Transverse colon (tissue), 4 donors: ENCODE measurements at regions not wholly inside any gene's neighbourhood (a gene's known extent, or its start where the extent isn't known, plus 50 kb on each side); places are given as distances from the start of the nearest gene placed in this dataset.
A peak's percentile ranks its signal among the peaks of the same experiment; 100 is the strongest.

Experiments
- DNase-seq: peaks from one replicate; pipeline ENCODE4 v3.0.0-alpha.2; 2019
- H3K27ac ChIP-seq, 4 donors: fragments of 200-600 bp; sonication (generic); 2 replicates each; pipeline ENCODE4 v1.5.1; 2016 to 2018; ENCODE audit warnings: inconsistent platforms in 4 of 4
- H3K27me3 ChIP-seq: fragments of 200-600 bp; sonication (generic); 2 replicates; pipeline ENCODE4 v1.5.1; 2017; ENCODE audit warnings: inconsistent platforms
- H3K36me3 ChIP-seq, 4 donors: fragments of 200-600 bp; sonication (generic); 2 replicates each; pipeline ENCODE4 v1.5.1; 2017 to 2019; ENCODE audit warnings: inconsistent platforms in 4 of 4
- H3K4me1 ChIP-seq, 4 donors: fragments of 200-600 bp; sonication (generic); 2 replicates each; pipeline ENCODE4 v1.5.1; 2017 to 2020; ENCODE audit warnings: inconsistent platforms in 4 of 4
- H3K4me3 ChIP-seq, 4 donors: fragments of 200-600 bp; sonication (generic); 1 replicate in 1 of 4; 2 replicates in 3 of 4; pipeline versions ENCODE4 v1.5.1 to v1.6.1; 2017 to 2019; ENCODE audit warnings: inconsistent platforms in 4 of 4
- H3K9me3 ChIP-seq, 2 donors: fragments of 200-600 bp; sonication (generic); 2 replicates each; pipeline ENCODE4 v1.5.1; 2017 to 2019; ENCODE audit warnings: inconsistent platforms in 2 of 2
- EP300 ChIP-seq: sonication (generic); formaldehyde crosslinking; IDR thresholded peaks from one replicate; pipeline ENCODE4 v1.6.1; 2017; ENCODE audit warnings: antibody characterized with exemption, low read depth
- POLR2A ChIP-seq: fragments of 450-650 bp; IDR thresholded peaks from one replicate; pipeline ENCODE4 v1.6.1; 2016; ENCODE audit warnings: antibody characterized with exemption, mild to moderate bottlenecking, moderate library complexity
- POLR2AphosphoS5 ChIP-seq, 3 donors: sonication (generic); formaldehyde crosslinking; IDR thresholded peaks; one replicate each; pipeline ENCODE4 v1.6.1; 2016; ENCODE audit warnings: antibody characterized with exemption in 3 of 3
- WGBS, 2 donors: methylation state at CpG; one replicate each; pipeline ENCODE4 v1.1.5; 2018; ENCODE audit warnings: low coverage in 1 of 2; 5-methylcytosine and 5-hydroxymethylcytosine counted together
- in situ Hi-C, 4 donors: fragments of 200-750 bp; cut with MboI; loops; one replicate each; pipeline versions ENCODE4 v1.15.0 to v1.15.1; 2017; ENCODE audit warnings: low sequenced_read_pairs in 3 of 4, low pct_ligation_motif_present in 1 of 4, low pct_unique_long_range_greater_than_20kb in 1 of 4
- intact Hi-C: fragments of 100-400 bp; cut with DNase I; formaldehyde crosslinking; loops from one replicate; pipeline ENCODE4 v1.15.1; 2023; ENCODE audit warnings: low total_unique reads
- TF ChIP-seq, protein P1 (sequence below), 5 experiments: fragments of 200-600 bp in 3 of 5; fragments of 450-650 bp in 2 of 5; sonication (generic) in 3 of 5; IDR thresholded peaks; 1 replicate in 2 of 5; 2 replicates in 3 of 5; pipeline ENCODE4 v1.5.1; 2016 to 2017; ENCODE audit warnings: antibody characterized with exemption in 5 of 5, inconsistent platforms in 3 of 5, mild to moderate bottlenecking in 2 of 5, moderate library complexity in 1 of 5

DNA sequence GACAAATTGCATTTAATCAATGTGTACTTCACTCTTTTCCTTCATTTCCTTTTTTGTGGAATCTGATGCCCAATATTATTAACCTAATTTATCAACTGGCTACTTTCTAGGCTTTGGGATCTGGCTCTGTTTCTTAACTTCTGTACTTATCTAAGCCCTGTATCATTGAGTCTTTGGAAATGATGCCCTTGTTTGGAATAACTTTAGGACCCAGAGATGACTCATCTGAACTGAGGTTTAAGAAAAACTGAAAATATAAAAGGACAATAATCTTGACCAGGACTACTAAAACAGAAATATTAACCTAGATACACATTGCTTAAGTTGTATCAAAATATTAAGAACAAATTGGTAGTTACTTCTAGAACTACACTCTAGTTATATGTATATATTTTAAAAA lies 600.8 kb downstream of the CPS1 start:
- Histone ChIP-seq H3K9me3 (no peaks in the 10 kb centered on the region), H3K4me3 (no peak overlapping the region), H3K36me3 (no peaks in the 10 kb centered on the region), H3K4me1 (no peaks in the 10 kb centered on the region), H3K27me3 (no peaks in the 10 kb centered on the region), H3K27ac (no peak overlapping the region)
- in situ Hi-C loops = no loop called here
- TF ChIP-seq POLR2A = no peak
- no peak for TF ChIP-seq EP300
- TF ChIP-seq, protein P1, sequence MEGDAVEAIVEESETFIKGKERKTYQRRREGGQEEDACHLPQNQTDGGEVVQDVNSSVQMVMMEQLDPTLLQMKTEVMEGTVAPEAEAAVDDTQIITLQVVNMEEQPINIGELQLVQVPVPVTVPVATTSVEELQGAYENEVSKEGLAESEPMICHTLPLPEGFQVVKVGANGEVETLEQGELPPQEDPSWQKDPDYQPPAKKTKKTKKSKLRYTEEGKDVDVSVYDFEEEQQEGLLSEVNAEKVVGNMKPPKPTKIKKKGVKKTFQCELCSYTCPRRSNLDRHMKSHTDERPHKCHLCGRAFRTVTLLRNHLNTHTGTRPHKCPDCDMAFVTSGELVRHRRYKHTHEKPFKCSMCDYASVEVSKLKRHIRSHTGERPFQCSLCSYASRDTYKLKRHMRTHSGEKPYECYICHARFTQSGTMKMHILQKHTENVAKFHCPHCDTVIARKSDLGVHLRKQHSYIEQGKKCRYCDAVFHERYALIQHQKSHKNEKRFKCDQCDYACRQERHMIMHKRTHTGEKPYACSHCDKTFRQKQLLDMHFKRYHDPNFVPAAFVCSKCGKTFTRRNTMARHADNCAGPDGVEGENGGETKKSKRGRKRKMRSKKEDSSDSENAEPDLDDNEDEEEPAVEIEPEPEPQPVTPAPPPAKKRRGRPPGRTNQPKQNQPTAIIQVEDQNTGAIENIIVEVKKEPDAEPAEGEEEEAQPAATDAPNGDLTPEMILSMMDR (IDR thresholded peaks at IDR 0.05) = no peak
- TF ChIP-seq POLR2AphosphoS5 (IDR thresholded peaks at IDR 0.05) = no peak
- intact Hi-C loops = no loop called here
- DNase-seq = no peak

DNA sequence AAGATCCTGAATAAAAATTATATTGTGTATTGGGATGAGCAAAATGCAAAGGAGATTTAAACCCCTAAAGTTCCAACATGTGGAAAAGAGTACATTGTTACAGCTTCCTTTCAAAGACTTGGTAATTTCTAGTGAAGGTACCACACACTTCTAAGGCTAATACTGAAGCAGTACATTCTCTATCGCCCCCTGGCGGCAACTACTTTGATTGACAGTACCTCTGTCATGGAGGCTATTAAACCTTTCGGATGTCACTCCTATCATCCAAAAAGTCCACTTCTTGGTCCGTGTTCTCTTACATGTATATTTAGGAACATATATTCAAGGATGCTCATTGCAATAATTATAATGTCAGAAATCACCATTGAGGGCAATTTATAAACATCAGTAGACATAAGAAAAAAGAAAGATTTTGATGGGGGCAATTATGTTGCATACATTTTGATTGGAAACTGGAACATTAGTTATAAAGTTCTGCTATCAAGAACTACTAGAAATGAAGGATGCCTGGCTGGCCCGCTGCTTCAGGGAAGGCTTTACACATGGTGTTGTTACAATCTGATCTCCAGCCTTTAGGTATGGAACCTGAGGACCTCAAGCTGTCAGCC lies 601.6 kb downstream of the CPS1 start:
- DNase-seq = peak; percentile 73
- WGBS, 2 donors = 17 to 18% methylated on average over 5 of the region's 5 CpGs
- no peaks in the 10 kb centered on the region for H3K27me3 ChIP-seq
- H3K9me3 ChIP-seq = no peaks in the 10 kb centered on the region
- H3K27ac ChIP-seq = no peak overlapping the region
- no peaks in the 10 kb centered on the region for H3K4me1 ChIP-seq
- in situ Hi-C loops = no loop called here
- no peak for TF ChIP-seq POLR2A
- TF ChIP-seq, protein P1 (IDR thresholded peaks at IDR 0.05) = peak; percentile 62 to 83 (median 72)
- no peak for TF ChIP-seq EP300
- TF ChIP-seq POLR2AphosphoS5 (IDR thresholded peaks at IDR 0.05) = no peak
- H3K4me3 ChIP-seq = no peak overlapping the region
- H3K36me3 ChIP-seq = no peaks in the 10 kb centered on the region
- intact Hi-C loops = no loop called here

DNA sequence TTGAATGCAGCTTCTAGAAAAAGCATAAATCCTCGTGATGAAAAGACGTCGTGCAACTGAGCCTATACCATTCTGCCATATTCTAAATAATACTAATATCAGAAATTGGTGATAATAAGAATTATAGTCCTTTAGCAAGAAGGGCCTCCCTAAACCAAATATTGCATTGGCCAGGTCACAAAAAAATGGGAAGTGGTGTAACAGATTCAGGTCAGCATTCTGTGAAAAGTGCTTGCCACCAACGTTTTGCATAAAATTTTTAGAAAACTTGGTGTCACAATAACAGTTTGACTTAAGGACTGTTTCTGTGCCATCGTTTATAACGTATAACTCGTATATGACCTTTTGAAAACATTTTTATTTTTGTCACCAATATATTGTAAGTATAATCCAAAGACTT lies 603.6 kb downstream of the CPS1 start:
- no peak overlapping the region for H3K27ac ChIP-seq
- in situ Hi-C loops = no loop called here
- H3K36me3 ChIP-seq = no peaks in the 10 kb centered on the region
- H3K4me1 ChIP-seq = no peaks in the 10 kb centered on the region
- TF ChIP-seq EP300 (no peak), POLR2AphosphoS5 (IDR thresholded peaks at IDR 0.05) (no peak), POLR2A (no peak)
- TF ChIP-seq, protein P1 (IDR thresholded peaks at IDR 0.05) = no peak
- intact Hi-C loops = no loop called here
- no peaks in the 10 kb centered on the region for H3K27me3 ChIP-seq
- 78 to 83% methylated on average over 7 of the region's 7 CpGs for WGBS, 2 donors
- no peaks in the 10 kb centered on the region for H3K9me3 ChIP-seq
- H3K4me3 ChIP-seq = no peak overlapping the region
- no peak for DNase-seq

DNA sequence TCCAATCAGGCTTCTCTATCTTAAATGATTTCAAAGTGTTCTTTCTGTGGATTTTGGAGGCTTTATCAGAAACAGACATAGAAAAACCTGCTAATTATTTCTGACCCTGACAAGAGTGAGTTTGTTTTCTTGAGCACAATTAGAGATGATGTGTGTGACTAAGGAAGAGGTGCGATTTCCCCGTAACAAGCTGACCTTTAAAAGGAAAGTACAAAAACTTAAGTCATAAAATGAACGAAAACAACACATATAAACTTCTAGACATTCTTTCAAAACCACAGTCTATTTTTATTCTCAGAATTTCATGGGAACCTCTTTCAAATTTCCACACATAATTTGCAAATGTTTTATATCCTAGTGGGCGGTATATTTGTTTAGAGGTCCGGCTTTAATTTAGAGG lies 604.8 kb downstream of the CPS1 start:
- intact Hi-C loops = no loop called here
- in situ Hi-C loops = no loop called here
- Histone ChIP-seq H3K9me3 (no peaks in the 10 kb centered on the region), H3K36me3 (no peaks in the 10 kb centered on the region), H3K4me3 (no peak overlapping the region), H3K27ac (no peak overlapping the region), H3K27me3 (no peaks in the 10 kb centered on the region), H3K4me1 (no peaks in the 10 kb centered on the region)
- 56 to 59% methylated on average over 5 of the region's 5 CpGs for WGBS, 2 donors
- DNase-seq = no peak
- TF ChIP-seq, protein P1 (IDR thresholded peaks at IDR 0.05) = no peak
- TF ChIP-seq POLR2A (no peak), EP300 (no peak), POLR2AphosphoS5 (IDR thresholded peaks at IDR 0.05) (no peak)
